Vagina (tissue), 2 donors: ENCODE measurements at regions not wholly inside any gene's neighbourhood (a gene's known extent, or its start where the extent isn't known, plus 50 kb on each side); places are given as distances from the start of the nearest gene placed in this dataset.

ENCODE experiments used
- CTCF ChIP-seq, 3 experiments: fragments of 450-650 bp in 2 of 3; fragments of 200-600 bp in 1 of 3; sonication (generic) in 1 of 3; IDR thresholded peaks; one replicate each; pipeline ENCODE4 v1.5.1; 2017 to 2019; ENCODE audit warnings: antibody characterized with exemption in 3 of 3, mild to moderate bottlenecking in 2 of 3, moderate library complexity in 2 of 3
- POLR2A ChIP-seq, 2 donors: fragments of 450-650 bp; IDR thresholded peaks; one replicate each; pipeline ENCODE4 v1.6.1; 2017; ENCODE audit warnings: antibody characterized with exemption in 2 of 2, mild to moderate bottlenecking in 2 of 2, moderate library complexity in 2 of 2

- TF ChIP-seq CTCF (IDR thresholded peaks at IDR 0.05), result no peak
- no peak for TF ChIP-seq POLR2A (IDR thresholded peaks at IDR 0.05)
Measured at GRCh38 chr1:55962472-55962871, 616.9 kb downstream of the PLPP3 start.
